Stimulated activated CD4-positive, alpha-beta T cell treated with anti-CD3 and anti-CD28 coated beads, Interleukin-2, amount 100 ng/mL, for 24 hours (primary cell): ENCODE measurements at regions not wholly inside any gene's neighbourhood (a gene's known extent, or its start where the extent isn't known, plus 50 kb on each side); places are given as distances from the start of the nearest gene placed in this dataset.
"Not testable (repeated sequence)": the region's sequence is repeated elsewhere in the genome, so short reads cannot be mapped to it uniquely, and the experiment has no call there.

Experiments used
- DNase-seq, 2 donors: peaks; one replicate each; pipeline ENCODE4 v3.0.0-alpha.2; 2020

GRCh38 chr15:20622117-20622516 lies 80.5 kb upstream of the GOLGA6L6 start:
- DNase-seq = not testable (repeated sequence)

DNA sequence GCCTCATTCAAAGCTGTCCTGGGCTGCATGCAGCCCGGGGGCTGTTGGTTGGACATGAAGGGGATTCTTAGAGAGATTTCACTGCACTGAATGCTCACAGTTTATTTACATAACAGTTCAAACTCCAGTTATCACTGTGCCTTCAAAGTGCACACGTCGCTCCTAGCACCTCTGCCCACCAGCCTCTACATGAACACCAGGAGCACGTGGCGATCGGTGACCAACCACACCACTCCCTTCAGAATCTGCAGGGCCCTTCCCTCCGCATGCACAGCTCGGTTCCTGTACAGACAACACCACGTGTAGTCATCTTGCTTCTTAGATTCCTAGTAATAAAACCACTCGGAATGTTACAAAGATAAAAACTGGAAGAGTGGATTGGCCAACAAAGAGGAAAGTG lies 72.9 kb upstream of the GOLGA6L6 start:
- DNase-seq = not testable (repeated sequence)

DNA sequence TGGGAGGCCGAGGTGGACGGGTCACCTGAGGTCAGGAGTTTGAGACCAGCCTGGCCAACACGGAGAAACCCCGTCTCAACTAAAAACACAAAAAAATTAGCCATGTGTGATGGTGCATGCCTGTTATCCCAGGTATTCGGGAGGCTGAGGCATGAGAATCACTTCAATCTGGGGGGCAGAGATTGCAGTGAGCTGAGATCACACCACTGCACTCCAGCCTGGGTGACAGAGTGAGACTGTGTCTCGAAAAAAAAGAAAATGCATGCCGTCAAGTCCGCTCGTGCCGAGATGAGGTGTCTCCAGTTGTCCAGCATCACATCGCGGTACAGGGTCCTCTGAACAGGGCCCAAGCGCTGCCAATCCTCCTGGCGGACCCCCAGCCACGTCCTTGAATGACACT lies 71.2 kb upstream of the GOLGA6L6 start:
- not testable (repeated sequence) for DNase-seq

- DNase-seq = not testable (repeated sequence)
Observed at GRCh38 chr15:20612356-20612755, 70.8 kb upstream of the GOLGA6L6 start.

GRCh38 chr15:20611667-20612290 lies 70.2 kb upstream of the GOLGA6L6 start:
- DNase-seq = not testable (repeated sequence)

- DNase-seq = not testable (repeated sequence)
Observed at GRCh38 chr15:20608179-20608578, 66.6 kb upstream of the GOLGA6L6 start.

- not testable (repeated sequence) for DNase-seq
Observed at GRCh38 chr15:20597245-20597644, 55.6 kb upstream of the GOLGA6L6 start.

- not testable (repeated sequence) for DNase-seq
Observed at GRCh38 chr15:20594219-20594618, 52.6 kb upstream of the GOLGA6L6 start.

DNA sequence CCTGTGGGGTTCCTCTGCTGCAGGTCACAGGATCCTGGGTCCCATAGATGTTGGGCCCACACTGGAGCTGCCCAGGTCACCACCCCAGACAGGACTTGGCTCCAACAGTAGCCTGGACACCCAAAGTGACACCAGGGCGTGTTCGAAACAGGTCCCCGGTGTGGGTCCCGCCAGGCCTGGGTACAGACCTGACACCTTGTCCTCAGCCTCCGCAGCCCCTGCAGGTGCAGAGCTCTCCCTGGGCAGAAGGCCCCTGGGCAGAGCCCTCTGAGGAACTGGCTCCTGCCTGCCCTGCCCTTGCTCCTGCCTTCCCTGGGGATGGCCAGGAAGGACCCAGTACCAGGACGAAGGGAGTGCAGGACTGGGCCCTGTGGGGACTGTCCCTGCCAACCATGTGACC lies 50.3 kb upstream of the GOLGA6L6 start:
- DNase-seq = not testable (repeated sequence)
